Mucosa of stomach (tissue), 1 donor: ENCODE measurements at regions not wholly inside any gene's neighbourhood (a gene's known extent, or its start where the extent isn't known, plus 50 kb on each side); places are given as distances from the start of the nearest gene placed in this dataset.

Source experiments
- H3K27me3 ChIP-seq: one replicate; pipeline ENCODE4 v1.7.0; 2013; ENCODE audit warnings: mild to moderate bottlenecking, low read length; ENCODE audit not compliant: control insufficient read depth, insufficient read depth
- H3K36me3 ChIP-seq: one replicate; pipeline ENCODE4 v1.7.0; 2013; ENCODE audit warnings: low read length; ENCODE audit not compliant: control insufficient read depth, insufficient read depth
- H3K4me1 ChIP-seq: one replicate; pipeline ENCODE4 v1.7.0; 2013; ENCODE audit warnings: mild to moderate bottlenecking, low read length; ENCODE audit not compliant: control insufficient read depth, insufficient read depth
- H3K4me3 ChIP-seq: one replicate; pipeline ENCODE4 v1.7.0; 2013; ENCODE audit warnings: low read length
- H3K9ac ChIP-seq: one replicate; pipeline ENCODE4 v1.7.0; 2013; ENCODE audit warnings: mild to moderate bottlenecking, low read length, moderate library complexity
- H3K9me3 ChIP-seq: one replicate; pipeline ENCODE4 v1.7.0; 2013; ENCODE audit warnings: mild to moderate bottlenecking, low read length, moderate library complexity; ENCODE audit not compliant: control insufficient read depth
- donor health status: Pancreatic carcinoma.

GRCh38 chr2:2738684-2739083 is 407.6 kb upstream of the MYT1L start:
- H3K36me3 ChIP-seq = no peaks in the 10 kb centered on the region

GRCh38 chr2:2738276-2738675 is 407.2 kb upstream of the MYT1L start:
- no peak overlapping the region for H3K9ac ChIP-seq
- no peaks in the 10 kb centered on the region for H3K36me3 ChIP-seq
- H3K27me3 ChIP-seq = no peaks in the 10 kb centered on the region
- no peaks in the 10 kb centered on the region for H3K4me1 ChIP-seq
- no peaks in the 10 kb centered on the region for H3K9me3 ChIP-seq
- no peak overlapping the region for H3K4me3 ChIP-seq

More at GRCh38 chr2:2738684-2739083, 407.6 kb upstream of the MYT1L start:
- no peaks in the 10 kb centered on the region for H3K9me3 ChIP-seq
- no peak overlapping the region for H3K4me3 ChIP-seq
- no peaks in the 10 kb centered on the region for H3K27me3 ChIP-seq
- H3K9ac ChIP-seq = no peak overlapping the region
- no peaks in the 10 kb centered on the region for H3K4me1 ChIP-seq

GRCh38 chr2:2735041-2735440 is 404.0 kb upstream of the MYT1L start:
- Histone ChIP-seq H3K4me1 (no peaks in the 10 kb centered on the region), H3K27me3 (no peaks in the 10 kb centered on the region), H3K9ac (no peak overlapping the region), H3K36me3 (no peaks in the 10 kb centered on the region), H3K9me3 (no peaks in the 10 kb centered on the region), H3K4me3 (no peak overlapping the region)

GRCh38 chr2:2734308-2734707 is 403.2 kb upstream of the MYT1L start:
- Histone ChIP-seq H3K9me3 (no peaks in the 10 kb centered on the region), H3K36me3 (no peaks in the 10 kb centered on the region), H3K27me3 (no peaks in the 10 kb centered on the region), H3K4me1 (no peaks in the 10 kb centered on the region), H3K9ac (no peak overlapping the region), H3K4me3 (no peak overlapping the region)

- Histone ChIP-seq H3K27me3 (no peaks in the 10 kb centered on the region), H3K36me3 (no peaks in the 10 kb centered on the region), H3K4me1 (no peaks in the 10 kb centered on the region), H3K4me3 (no peak overlapping the region), H3K9ac (no peak overlapping the region), H3K9me3 (no peaks in the 10 kb centered on the region)
These were observed 402.7 kb upstream of the MYT1L start for GRCh38 chr2:2733818-2734217.

GRCh38 chr2:2732331-2733119 is 401.4 kb upstream of the MYT1L start:
- Histone ChIP-seq H3K36me3 (no peaks in the 10 kb centered on the region), H3K4me3 (no peak overlapping the region), H3K9me3 (no peaks in the 10 kb centered on the region), H3K4me1 (no peaks in the 10 kb centered on the region), H3K9ac (no peak overlapping the region), H3K27me3 (no peaks in the 10 kb centered on the region)

- no peak overlapping the region for H3K4me3 ChIP-seq
- H3K36me3 ChIP-seq = no peaks in the 10 kb centered on the region
- no peaks in the 10 kb centered on the region for H3K4me1 ChIP-seq
- H3K27me3 ChIP-seq = no peaks in the 10 kb centered on the region
- H3K9ac ChIP-seq = no peak overlapping the region
- no peaks in the 10 kb centered on the region for H3K9me3 ChIP-seq
These were observed 400.8 kb upstream of the MYT1L start for GRCh38 chr2:2731816-2732284.

- Histone ChIP-seq H3K27me3 (no peaks in the 10 kb centered on the region), H3K9me3 (no peaks in the 10 kb centered on the region), H3K36me3 (no peaks in the 10 kb centered on the region), H3K9ac (no peak overlapping the region), H3K4me1 (no peaks in the 10 kb centered on the region), H3K4me3 (no peak overlapping the region)
These were observed 400.2 kb upstream of the MYT1L start for GRCh38 chr2:2731101-2731815.

- Histone ChIP-seq H3K36me3 (no peaks in the 10 kb centered on the region), H3K27me3 (no peaks in the 10 kb centered on the region), H3K4me1 (no peaks in the 10 kb centered on the region), H3K4me3 (no peak overlapping the region), H3K9me3 (no peaks in the 10 kb centered on the region), H3K9ac (no peak overlapping the region)
These were observed 399.3 kb upstream of the MYT1L start for GRCh38 chr2:2730301-2730833.

- H3K4me1 ChIP-seq = no peaks in the 10 kb centered on the region
These were observed 398.2 kb upstream of the MYT1L start for GRCh38 chr2:2729246-2729645.

GRCh38 chr2:2728635-2729034 is 397.6 kb upstream of the MYT1L start:
- H3K4me1 ChIP-seq = no peaks in the 10 kb centered on the region
- H3K9me3 ChIP-seq = no peaks in the 10 kb centered on the region
- no peaks in the 10 kb centered on the region for H3K27me3 ChIP-seq
- no peak overlapping the region for H3K4me3 ChIP-seq
- no peaks in the 10 kb centered on the region for H3K36me3 ChIP-seq
- H3K9ac ChIP-seq = no peak overlapping the region

More at GRCh38 chr2:2729246-2729645, 398.2 kb upstream of the MYT1L start:
- H3K4me3 ChIP-seq = no peak overlapping the region
- no peak overlapping the region for H3K9ac ChIP-seq
- no peaks in the 10 kb centered on the region for H3K36me3 ChIP-seq
- no peaks in the 10 kb centered on the region for H3K27me3 ChIP-seq
- no peaks in the 10 kb centered on the region for H3K9me3 ChIP-seq

- no peak overlapping the region for H3K4me3 ChIP-seq
- H3K27me3 ChIP-seq = no peaks in the 10 kb centered on the region
- no peak overlapping the region for H3K9ac ChIP-seq
- no peaks in the 10 kb centered on the region for H3K36me3 ChIP-seq
- no peaks in the 10 kb centered on the region for H3K9me3 ChIP-seq
- H3K4me1 ChIP-seq = no peaks in the 10 kb centered on the region
These were observed 396.9 kb upstream of the MYT1L start for GRCh38 chr2:2727876-2728511.
